Panc1 (cell line): ENCODE measurements at regions not wholly inside any gene's neighbourhood (a gene's known extent, or its start where the extent isn't known, plus 50 kb on each side); places are given as distances from the start of the nearest gene placed in this dataset.

Experiments used
- POLR2AphosphoS5 ChIP-seq: IDR thresholded peaks from 2 replicates; pipeline ENCODE4 v1.6.1; 2012; ENCODE audit warnings: mild to moderate bottlenecking, low read depth, low read length, moderate library complexity
- SIN3A ChIP-seq: IDR thresholded peaks from 2 replicates; pipeline ENCODE4 v1.6.1; 2012; ENCODE audit warnings: low read depth, mild to moderate bottlenecking, low read length, moderate library complexity, borderline replicate concordance; ENCODE audit not compliant: insufficient read depth
- TF ChIP-seq, protein P1 (sequence below): fragments of 450-650 bp; IDR thresholded peaks from 2 replicates; pipeline ENCODE4 v1.5.1; 2017; ENCODE audit warnings: mild to moderate bottlenecking
- TF ChIP-seq, protein P2 (sequence below), 2 experiments: IDR thresholded peaks; 2 replicates each; pipeline ENCODE4 v1.6.1; 2011 to 2012; ENCODE audit warnings: low read depth in 2 of 2, control low read depth in 1 of 2, low read length in 1 of 2, mild to moderate bottlenecking in 1 of 2, moderate library complexity in 1 of 2; ENCODE audit not compliant: insufficient read depth in 1 of 2

DNA sequence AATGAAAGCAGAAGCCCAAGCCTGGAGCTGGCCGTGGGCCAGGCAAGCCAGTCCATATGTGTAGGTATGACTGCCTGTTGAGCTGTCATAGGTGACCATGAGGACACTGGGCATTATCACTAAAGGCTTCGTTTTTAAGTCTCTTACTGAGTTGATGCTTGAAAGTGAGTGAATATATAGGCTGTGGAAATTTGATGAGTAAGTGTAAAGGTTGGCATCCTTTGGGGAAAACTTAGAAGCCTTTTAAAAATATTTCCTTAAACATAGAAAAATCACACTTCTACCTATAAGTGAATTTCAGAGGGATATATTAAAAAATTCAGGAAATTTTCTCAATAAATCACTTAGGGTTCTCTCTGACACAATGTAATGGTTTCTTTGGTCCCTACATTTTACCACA lies 396.5 kb downstream of the FOXG1 start:
- TF ChIP-seq, protein P1, sequence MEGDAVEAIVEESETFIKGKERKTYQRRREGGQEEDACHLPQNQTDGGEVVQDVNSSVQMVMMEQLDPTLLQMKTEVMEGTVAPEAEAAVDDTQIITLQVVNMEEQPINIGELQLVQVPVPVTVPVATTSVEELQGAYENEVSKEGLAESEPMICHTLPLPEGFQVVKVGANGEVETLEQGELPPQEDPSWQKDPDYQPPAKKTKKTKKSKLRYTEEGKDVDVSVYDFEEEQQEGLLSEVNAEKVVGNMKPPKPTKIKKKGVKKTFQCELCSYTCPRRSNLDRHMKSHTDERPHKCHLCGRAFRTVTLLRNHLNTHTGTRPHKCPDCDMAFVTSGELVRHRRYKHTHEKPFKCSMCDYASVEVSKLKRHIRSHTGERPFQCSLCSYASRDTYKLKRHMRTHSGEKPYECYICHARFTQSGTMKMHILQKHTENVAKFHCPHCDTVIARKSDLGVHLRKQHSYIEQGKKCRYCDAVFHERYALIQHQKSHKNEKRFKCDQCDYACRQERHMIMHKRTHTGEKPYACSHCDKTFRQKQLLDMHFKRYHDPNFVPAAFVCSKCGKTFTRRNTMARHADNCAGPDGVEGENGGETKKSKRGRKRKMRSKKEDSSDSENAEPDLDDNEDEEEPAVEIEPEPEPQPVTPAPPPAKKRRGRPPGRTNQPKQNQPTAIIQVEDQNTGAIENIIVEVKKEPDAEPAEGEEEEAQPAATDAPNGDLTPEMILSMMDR, result no peak
- TF ChIP-seq, protein P2, sequence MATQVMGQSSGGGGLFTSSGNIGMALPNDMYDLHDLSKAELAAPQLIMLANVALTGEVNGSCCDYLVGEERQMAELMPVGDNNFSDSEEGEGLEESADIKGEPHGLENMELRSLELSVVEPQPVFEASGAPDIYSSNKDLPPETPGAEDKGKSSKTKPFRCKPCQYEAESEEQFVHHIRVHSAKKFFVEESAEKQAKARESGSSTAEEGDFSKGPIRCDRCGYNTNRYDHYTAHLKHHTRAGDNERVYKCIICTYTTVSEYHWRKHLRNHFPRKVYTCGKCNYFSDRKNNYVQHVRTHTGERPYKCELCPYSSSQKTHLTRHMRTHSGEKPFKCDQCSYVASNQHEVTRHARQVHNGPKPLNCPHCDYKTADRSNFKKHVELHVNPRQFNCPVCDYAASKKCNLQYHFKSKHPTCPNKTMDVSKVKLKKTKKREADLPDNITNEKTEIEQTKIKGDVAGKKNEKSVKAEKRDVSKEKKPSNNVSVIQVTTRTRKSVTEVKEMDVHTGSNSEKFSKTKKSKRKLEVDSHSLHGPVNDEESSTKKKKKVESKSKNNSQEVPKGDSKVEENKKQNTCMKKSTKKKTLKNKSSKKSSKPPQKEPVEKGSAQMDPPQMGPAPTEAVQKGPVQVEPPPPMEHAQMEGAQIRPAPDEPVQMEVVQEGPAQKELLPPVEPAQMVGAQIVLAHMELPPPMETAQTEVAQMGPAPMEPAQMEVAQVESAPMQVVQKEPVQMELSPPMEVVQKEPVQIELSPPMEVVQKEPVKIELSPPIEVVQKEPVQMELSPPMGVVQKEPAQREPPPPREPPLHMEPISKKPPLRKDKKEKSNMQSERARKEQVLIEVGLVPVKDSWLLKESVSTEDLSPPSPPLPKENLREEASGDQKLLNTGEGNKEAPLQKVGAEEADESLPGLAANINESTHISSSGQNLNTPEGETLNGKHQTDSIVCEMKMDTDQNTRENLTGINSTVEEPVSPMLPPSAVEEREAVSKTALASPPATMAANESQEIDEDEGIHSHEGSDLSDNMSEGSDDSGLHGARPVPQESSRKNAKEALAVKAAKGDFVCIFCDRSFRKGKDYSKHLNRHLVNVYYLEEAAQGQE (IDR thresholded peaks at IDR 0.05; ENCODE audit: insufficient read depth in 1 of 2, low read depth in 2 of 2, low read length in 1 of 2), result no peak
- TF ChIP-seq SIN3A (no peak), POLR2AphosphoS5 (no peak)
